ENCODE measurements at regions not wholly inside any gene's neighbourhood (a gene's known extent, or its start where the extent isn't known, plus 50 kb on each side); places are given as distances from the start of the nearest gene placed in this dataset.

GRCh38 chr10:78739444-78740053 is 329.2 kb upstream of the ZMIZ1 start:
- TF ChIP-seq CTCF (IDR thresholded peaks at IDR 0.05) (no peak), POLR2A (IDR thresholded peaks at IDR 0.05) (no peak)

Data from tibial nerve (tissue), 3 donors.